ENCODE measurements at regions not wholly inside any gene's neighbourhood (a gene's known extent, or its start where the extent isn't known, plus 50 kb on each side); places are given as distances from the start of the nearest gene placed in this dataset.

DNA sequence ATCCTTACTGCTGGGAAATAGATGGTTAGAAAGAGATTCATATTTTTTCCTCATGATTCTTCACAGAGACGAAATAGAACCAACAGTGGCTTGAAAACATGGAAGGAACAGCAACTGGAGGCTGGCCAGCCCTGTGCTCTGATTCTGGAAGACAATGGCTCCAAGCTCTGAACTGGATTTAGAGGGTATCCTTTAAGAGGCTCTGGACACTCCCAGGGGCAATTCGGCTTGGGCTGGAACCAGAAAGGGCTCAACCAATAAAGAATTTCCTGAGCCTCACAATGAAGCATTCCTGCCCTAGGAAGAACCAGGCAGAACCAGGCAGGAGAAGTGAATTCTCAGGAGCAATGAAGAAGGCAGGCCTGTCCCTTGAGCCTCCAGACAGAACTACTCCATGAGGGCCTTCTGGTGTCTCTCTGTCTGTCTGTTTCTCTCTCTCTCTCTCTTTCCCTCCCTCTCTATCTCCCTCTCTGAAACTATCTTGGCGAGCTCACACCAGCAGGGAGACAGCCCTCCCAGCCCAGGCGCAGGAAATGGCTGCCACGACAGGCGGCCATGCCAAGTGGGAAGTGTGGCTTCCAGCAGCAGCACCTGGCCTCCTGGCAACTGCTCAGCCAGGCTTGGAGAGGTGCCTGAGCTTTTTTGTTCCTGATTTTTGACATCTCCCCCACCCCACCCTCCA lies 93.3 kb downstream of the RCN1 start:
- Histone ChIP-seq H3F3A (ENCODE audit: low read depth) (no peaks in the 10 kb centered on the region), H3K36me3 (ENCODE audit: insufficient read depth, low read length) (no peaks in the 10 kb centered on the region), H3K9me3 (ENCODE audit: insufficient read depth, low read depth, low read length) (no peaks in the 10 kb centered on the region), H3K4me1 (ENCODE audit: insufficient read depth, low read length, poor library complexity, severe bottlenecking) (no peaks in the 10 kb centered on the region), H3K27me3 (ENCODE audit: insufficient read depth, low read length, poor library complexity, severe bottlenecking) (no peaks in the 10 kb centered on the region), H3K4me2 (ENCODE audit: low read depth, low read length, poor library complexity, severe bottlenecking) (no peak overlapping the region), H2AFZ (ENCODE audit: low read length) (no peak overlapping the region), H4K20me1 (ENCODE audit: insufficient read depth, low read length, poor library complexity, severe bottlenecking) (no peaks in the 10 kb centered on the region), H3K9me2 (replicated peaks; ENCODE audit: low read depth, low read length) (no peaks in the 10 kb centered on the region), H3K4me3 (ENCODE audit: low read length, poor library complexity, severe bottlenecking) (no peak overlapping the region), H3K79me2 (ENCODE audit: insufficient read depth, low read length) (no peaks in the 10 kb centered on the region), H3K9ac (ENCODE audit: low read depth, low read length, poor library complexity, severe bottlenecking) (no peak overlapping the region)
- TF ChIP-seq EZH2phosphoT487 (IDR thresholded peaks at IDR 0.05; ENCODE audit: borderline replicate concordance): no peak
- TF ChIP-seq, protein P1, sequence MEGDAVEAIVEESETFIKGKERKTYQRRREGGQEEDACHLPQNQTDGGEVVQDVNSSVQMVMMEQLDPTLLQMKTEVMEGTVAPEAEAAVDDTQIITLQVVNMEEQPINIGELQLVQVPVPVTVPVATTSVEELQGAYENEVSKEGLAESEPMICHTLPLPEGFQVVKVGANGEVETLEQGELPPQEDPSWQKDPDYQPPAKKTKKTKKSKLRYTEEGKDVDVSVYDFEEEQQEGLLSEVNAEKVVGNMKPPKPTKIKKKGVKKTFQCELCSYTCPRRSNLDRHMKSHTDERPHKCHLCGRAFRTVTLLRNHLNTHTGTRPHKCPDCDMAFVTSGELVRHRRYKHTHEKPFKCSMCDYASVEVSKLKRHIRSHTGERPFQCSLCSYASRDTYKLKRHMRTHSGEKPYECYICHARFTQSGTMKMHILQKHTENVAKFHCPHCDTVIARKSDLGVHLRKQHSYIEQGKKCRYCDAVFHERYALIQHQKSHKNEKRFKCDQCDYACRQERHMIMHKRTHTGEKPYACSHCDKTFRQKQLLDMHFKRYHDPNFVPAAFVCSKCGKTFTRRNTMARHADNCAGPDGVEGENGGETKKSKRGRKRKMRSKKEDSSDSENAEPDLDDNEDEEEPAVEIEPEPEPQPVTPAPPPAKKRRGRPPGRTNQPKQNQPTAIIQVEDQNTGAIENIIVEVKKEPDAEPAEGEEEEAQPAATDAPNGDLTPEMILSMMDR (conservative IDR thresholded peaks at IDR 0.05; ENCODE audit: low read length): no peak

DNA sequence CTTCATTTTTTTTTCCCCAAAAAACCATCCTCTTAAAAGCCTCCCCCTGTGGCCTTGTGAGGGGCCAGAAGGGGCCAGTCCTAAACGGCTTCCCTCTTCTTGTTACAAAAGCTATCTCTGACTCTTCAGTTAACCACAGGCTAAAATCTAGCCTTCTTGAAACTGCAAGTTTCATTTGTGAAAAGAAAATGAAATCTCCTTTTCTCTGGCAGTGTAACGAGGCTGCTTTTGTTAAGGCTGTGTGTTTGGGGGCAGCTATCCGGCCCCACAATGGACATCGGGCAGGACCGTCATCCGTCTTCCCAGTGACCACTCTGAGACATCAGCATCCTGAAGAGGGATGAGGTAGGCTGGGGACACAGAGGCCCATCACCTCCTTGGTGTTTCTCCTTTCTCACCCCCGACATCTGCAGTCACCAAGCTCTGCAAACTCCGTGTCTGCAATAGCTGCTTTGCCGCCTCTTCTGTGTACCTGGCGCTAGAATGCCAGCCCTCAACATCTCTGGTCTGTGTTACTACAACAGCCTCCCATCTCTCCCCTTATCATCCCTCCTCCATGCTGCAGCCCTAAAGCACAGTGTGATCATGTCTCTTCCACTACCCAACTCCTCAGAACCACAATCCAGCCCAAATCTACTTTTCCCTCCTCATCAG lies 94.0 kb downstream of the RCN1 start:
- no peaks in the 10 kb centered on the region for H3K9me3 ChIP-seq (ENCODE audit: insufficient read depth, low read depth, low read length)
- TF ChIP-seq EZH2phosphoT487 (IDR thresholded peaks at IDR 0.05; ENCODE audit: borderline replicate concordance): no peak
- TF ChIP-seq, protein P1 (conservative IDR thresholded peaks at IDR 0.05; ENCODE audit: low read length): no peak
- no peaks in the 10 kb centered on the region for H3K4me1 ChIP-seq (ENCODE audit: insufficient read depth, low read length, poor library complexity, severe bottlenecking)
- no peak overlapping the region for H3K4me2 ChIP-seq (ENCODE audit: low read depth, low read length, poor library complexity, severe bottlenecking)
- H3K79me2 ChIP-seq (ENCODE audit: insufficient read depth, low read length): no peaks in the 10 kb centered on the region
- no peaks in the 10 kb centered on the region for H4K20me1 ChIP-seq (ENCODE audit: insufficient read depth, low read length, poor library complexity, severe bottlenecking)
- H3F3A ChIP-seq (ENCODE audit: low read depth): no peaks in the 10 kb centered on the region
- H3K9ac ChIP-seq (ENCODE audit: low read depth, low read length, poor library complexity, severe bottlenecking): no peak overlapping the region
- H3K27me3 ChIP-seq (ENCODE audit: insufficient read depth, low read length, poor library complexity, severe bottlenecking): no peaks in the 10 kb centered on the region
- no peak overlapping the region for H3K4me3 ChIP-seq (ENCODE audit: low read length, poor library complexity, severe bottlenecking)
- H3K9me2 ChIP-seq (replicated peaks; ENCODE audit: low read depth, low read length): no peaks in the 10 kb centered on the region
- H2AFZ ChIP-seq (ENCODE audit: low read length): no peak overlapping the region
- H3K36me3 ChIP-seq (ENCODE audit: insufficient read depth, low read length): no peaks in the 10 kb centered on the region

DNA sequence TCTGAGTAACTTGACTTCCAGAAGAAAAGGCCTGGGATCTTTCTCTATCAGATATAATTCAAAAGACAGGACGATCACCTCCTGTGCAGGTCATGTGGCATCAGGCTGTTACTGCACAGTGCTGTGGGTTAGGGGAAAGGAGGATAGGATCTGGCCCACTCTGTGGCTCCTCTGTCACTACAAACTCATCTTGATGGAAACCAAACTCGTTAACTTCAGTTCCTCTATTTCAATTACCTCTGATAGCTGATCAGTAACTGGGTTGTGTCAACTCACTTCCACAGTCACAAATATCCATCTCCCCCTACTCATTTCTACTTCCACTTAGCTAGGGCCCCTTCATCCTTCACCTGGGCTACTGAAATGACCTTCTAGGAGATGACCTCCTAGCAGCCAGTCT lies 95.2 kb downstream of the RCN1 start:
- H3F3A ChIP-seq (ENCODE audit: low read depth): no peaks in the 10 kb centered on the region
- no peak overlapping the region for H2AFZ ChIP-seq (ENCODE audit: low read length)
- no peak overlapping the region for H3K4me2 ChIP-seq (ENCODE audit: low read depth, low read length, poor library complexity, severe bottlenecking)
- H3K9me2 ChIP-seq (replicated peaks; ENCODE audit: low read depth, low read length): no peaks in the 10 kb centered on the region
- H3K36me3 ChIP-seq (ENCODE audit: insufficient read depth, low read length): no peaks in the 10 kb centered on the region
- no peaks in the 10 kb centered on the region for H4K20me1 ChIP-seq (ENCODE audit: insufficient read depth, low read length, poor library complexity, severe bottlenecking)
- TF ChIP-seq, protein P1 (conservative IDR thresholded peaks at IDR 0.05; ENCODE audit: low read length): no peak
- TF ChIP-seq EZH2phosphoT487 (IDR thresholded peaks at IDR 0.05; ENCODE audit: borderline replicate concordance): no peak
- no peaks in the 10 kb centered on the region for H3K4me1 ChIP-seq (ENCODE audit: insufficient read depth, low read length, poor library complexity, severe bottlenecking)
- H3K4me3 ChIP-seq (ENCODE audit: low read length, poor library complexity, severe bottlenecking): no peak overlapping the region
- H3K79me2 ChIP-seq (ENCODE audit: insufficient read depth, low read length): no peaks in the 10 kb centered on the region
- H3K27me3 ChIP-seq (ENCODE audit: insufficient read depth, low read length, poor library complexity, severe bottlenecking): peaks cover 6% of the 10 kb centered on the region
- no peak overlapping the region for H3K9ac ChIP-seq (ENCODE audit: low read depth, low read length, poor library complexity, severe bottlenecking)
- H3K9me3 ChIP-seq (ENCODE audit: insufficient read depth, low read depth, low read length): no peaks in the 10 kb centered on the region
